HG03460 (cell line): ENCODE measurements at regions not wholly inside any gene's neighbourhood (a gene's known extent, or its start where the extent isn't known, plus 50 kb on each side); places are given as distances from the start of the nearest gene placed in this dataset.

ENCODE experiments used
- ATAC-seq: cut with Tn5 transposase; IDR thresholded peaks from one replicate; pipeline ENCODE4 v1.9.1; 2021; ENCODE audit not compliant: unreplicated experiment

- no peak for ATAC-seq
Observed at GRCh38 chr9:21561502-21561901, 79.4 kb upstream of the IFNE start.

DNA sequence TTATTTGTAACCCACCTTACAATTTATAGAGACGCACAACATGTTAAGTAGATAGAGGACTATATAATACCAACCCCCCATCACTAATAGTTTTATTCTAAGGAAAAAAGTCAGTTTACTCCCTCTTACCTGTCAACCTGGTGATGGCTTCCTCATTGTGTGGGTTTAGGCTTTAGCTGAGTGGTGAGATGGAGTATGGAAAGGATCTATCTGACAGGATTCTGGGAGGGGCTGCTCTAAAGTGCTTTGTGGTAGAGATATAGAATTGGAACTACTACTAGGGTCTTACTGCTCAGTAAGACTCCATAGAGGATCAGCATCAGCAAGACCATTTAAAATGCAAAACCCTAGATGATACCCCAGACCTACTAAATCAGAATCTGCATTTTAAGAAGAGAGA, 82.1 kb upstream of the IFNE start:
- no peak for ATAC-seq

GRCh38 chr9:21565155-21565554, 83.0 kb upstream of the IFNE start:
- ATAC-seq: no peak

DNA sequence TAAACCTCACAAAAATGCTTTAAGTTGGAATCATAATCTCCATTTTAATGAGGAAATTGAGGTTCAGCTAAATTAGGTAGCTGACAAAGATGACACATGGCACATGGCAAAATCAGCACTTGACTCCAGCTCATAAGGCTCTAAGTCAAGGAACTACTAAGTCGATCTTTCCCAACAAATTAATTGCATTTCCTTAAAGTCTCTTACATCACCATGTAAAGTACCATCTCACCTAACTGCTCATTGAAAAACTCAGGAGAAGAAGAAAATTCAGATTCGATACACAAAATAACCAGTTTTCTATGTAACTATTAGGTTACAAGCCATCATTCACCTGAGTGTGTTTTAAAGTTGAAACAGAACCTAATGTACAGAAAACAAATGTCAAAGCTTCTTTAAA, 85.8 kb upstream of the IFNE start:
- ATAC-seq: no peak

- no peak for ATAC-seq
Observed at GRCh38 chr9:21568484-21568883, 86.4 kb upstream of the IFNE start.

GRCh38 chr9:21569721-21570120, 87.6 kb upstream of the IFNE start:
- no peak for ATAC-seq

GRCh38 chr9:21570643-21571275, 88.6 kb upstream of the IFNE start:
- ATAC-seq: no peak

GRCh38 chr9:21574261-21574660, 92.1 kb upstream of the IFNE start:
- ATAC-seq: no peak

DNA sequence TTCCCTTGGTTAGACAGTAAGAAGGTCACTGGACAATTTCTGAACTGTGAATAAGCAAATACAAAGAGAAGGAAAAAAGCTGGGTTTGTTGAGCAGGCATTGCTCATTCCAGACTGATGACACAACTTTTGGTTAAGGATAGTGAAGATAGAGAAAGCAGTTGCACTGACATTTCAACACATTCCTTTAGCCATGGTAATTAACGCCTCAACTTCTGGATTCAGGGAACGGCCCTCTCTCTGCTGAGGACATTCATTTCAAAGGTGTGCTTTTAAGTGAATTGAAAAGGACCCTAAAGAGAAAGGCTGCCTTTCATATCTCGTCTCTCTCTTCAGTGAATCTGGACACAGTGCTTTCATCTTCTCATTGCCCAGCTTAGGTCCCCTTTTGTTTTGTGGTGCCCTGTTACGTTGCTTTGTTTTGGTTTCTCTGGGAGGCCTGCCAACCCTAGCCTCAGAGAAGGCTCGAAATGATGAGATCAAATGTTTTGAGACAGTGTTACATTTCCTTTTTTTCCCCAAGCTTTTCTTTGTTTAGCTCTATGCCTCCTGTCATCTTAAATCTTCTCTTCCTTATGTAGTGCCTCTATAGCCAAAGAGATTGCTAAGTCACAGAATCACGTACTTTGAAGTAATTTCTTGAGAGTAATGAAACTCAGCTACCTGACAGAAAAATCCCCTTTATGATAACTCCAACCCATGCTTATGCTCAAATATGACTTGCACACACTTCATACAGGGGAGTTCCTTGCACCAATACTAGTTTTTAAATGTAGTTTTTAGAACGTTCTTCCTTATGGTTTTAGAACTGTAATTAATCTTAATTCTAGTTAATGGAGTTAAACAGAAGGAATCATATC, 94.4 kb upstream of the IFNE start:
- ATAC-seq: no peak

GRCh38 chr9:21579247-21579671, 97.1 kb upstream of the IFNE start:
- no peak for ATAC-seq

DNA sequence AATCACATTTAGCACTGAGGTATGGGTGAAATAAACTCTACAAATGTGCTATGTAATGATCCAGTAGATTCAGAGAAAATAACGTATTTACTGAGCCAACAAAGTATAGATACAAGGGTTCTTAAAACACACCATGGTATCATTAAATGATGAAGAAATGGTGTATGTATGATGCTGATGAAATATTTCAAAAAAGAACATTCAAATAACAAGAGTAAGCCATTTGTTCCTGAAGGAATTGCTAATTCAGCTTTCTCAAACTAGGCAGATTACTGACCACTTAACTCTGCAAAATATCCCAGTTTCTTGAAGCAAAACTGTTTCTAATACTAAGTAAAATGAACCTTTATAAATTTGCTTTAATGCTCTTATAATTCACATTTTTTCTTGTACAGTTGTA, 97.6 kb upstream of the IFNE start:
- ATAC-seq: no peak

DNA sequence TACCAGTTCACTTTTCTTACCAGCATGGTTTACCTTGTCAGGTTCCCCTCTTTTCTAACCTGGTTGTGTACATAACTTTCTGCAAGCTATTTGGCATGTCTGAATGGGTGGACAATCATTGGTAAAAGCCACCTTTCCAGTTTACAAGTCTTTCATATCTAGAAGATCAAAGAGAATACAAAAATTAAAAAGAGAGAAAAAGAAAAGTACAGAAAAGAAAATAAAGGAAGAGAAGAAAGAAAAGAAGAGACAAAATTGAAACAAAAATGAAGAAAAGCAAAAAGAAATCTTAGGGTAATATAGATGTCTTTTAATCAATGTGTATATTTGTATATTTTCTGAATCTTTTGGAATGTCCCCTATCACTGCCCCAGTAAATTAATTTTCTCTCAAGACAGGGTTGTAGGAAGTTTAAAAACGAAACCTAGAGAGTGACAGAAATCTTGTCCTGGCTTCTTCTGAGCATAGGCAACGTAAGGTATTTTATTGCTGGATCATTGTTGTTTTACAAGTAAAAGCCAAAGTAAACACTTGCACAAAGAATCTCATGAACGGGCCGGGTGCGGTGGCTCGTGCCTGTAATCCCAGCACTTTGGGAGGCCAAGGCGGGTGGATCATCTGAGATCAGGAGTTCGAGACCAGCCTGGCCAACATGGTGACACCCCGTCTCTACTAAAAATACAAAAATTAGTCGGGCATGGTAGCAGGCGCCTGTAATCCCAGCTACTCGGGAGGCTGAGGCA, 98.7 kb upstream of the IFNE start:
- no peak for ATAC-seq

- no peak for ATAC-seq
Observed at GRCh38 chr9:21583628-21584377, 101.7 kb upstream of the IFNE start.

GRCh38 chr9:21584890-21585289, 102.8 kb upstream of the IFNE start:
- no peak for ATAC-seq

- no peak for ATAC-seq
Observed at GRCh38 chr9:21585756-21586752, 103.9 kb upstream of the IFNE start.

DNA sequence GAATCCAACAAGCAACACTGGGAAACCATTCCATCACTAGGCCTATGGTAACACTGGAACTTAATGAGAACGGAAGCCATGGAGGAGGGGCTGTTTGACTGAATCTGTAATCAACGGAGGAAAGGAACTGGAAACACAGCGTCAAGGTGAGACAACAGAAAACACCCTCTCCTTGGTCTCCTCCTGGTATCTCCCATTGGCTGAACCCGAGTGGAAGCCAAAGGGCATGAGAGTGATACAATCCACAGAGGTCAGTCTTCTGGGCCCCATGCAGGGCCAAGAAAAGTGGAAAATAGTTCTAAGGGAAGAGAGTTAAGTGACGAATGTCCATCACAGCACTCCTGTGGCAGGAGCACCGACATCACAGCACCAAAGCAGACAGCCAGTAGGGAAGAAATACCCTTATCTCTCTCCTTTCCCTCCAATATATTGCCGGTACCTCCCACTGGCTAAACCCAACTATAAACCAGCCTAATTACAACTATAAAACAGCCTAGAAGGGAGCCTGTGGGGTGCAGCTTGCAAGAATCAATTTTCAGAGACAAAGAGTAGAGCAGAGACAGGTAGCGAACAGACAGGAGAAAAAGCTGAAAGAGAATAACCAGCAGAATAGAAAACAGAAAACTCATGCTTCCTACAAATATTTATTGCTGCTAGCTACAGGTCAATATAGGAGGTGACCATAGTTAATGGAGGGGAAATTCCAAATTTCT, 107.4 kb upstream of the IFNE start:
- no peak for ATAC-seq

GRCh38 chr9:21590058-21590996, 108.2 kb upstream of the IFNE start:
- ATAC-seq: no peak
